ENCODE measurements at regions not wholly inside any gene's neighbourhood (a gene's known extent, or its start where the extent isn't known, plus 50 kb on each side); places are given as distances from the start of the nearest gene placed in this dataset.

GRCh38 chr1:90650401-90650800 lies 66.7 kb downstream of the BARHL2 start:
- DNase-seq (ENCODE audit: low spot score): no peak

- DNase-seq (ENCODE audit: low spot score): no peak
These were observed 76.8 kb downstream of the BARHL2 start for GRCh38 chr1:90640325-90640724.

DNA sequence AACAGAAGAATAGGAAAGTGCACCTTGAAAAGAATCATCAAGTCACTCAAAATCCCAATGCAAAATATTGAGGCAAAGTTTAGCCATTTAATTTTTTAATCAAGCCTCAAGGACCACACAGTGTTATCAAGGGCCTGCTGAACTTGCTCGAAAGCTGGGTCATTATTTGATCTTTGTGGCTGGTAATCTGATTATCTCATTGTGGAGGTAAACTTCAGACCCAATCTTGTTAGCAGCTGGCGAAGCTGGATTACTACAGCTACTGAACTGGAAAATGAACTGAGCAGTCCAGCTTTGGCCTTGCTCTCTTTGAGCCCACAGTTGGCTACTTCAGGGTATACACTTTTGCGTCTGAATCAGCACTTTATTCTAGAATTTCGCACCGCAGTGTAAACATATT lies 94.4 kb downstream of the BARHL2 start:
- no peak for DNase-seq (ENCODE audit: low spot score)

GRCh38 chr1:90621986-90622385 lies 95.1 kb downstream of the BARHL2 start:
- no peak for DNase-seq (ENCODE audit: low spot score)

- DNase-seq (ENCODE audit: low spot score): peak; percentile 38
These were observed 100.7 kb downstream of the BARHL2 start for GRCh38 chr1:90616395-90616794.

DNA sequence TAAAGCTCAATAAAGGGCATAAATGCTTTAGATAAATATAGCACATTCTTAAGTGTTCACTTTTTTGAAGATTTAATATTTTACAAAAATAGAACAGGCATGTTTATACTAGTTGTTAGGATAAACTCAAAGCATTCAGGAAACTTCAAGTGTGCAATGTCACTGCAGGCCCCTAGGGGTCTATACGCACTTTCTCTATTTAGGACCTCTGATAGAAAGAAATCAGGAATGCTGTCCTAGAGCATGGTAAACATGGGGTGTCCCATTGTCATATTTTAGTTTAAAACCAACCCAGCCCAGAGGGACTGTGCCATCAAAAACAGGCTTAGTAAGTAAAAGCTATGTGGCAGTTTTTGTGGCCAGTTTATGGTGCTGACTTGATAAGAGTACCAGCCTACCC lies 102.2 kb downstream of the BARHL2 start:
- DNase-seq (ENCODE audit: low spot score): no peak

DNA sequence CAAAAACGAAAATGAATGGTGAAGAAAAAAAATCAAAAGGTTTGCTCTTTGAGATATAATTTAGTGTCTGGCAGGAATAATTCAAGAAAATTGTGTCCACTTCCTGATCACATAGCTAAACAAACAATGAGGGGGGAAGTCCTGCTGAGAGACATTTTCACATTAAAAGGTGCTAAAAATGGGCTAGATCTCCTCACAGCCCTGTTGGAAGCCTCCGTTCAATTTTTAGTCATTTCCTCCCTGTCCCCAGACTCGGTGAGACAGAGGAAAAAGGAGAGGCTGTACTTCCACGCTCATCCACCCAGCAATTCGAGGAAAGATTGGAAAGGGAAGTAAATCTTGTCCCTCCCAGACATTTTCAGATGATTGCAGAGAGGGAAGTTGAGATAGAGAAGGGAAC lies 103.7 kb downstream of the BARHL2 start:
- DNase-seq (ENCODE audit: low spot score): no peak

GRCh38 chr1:90612033-90612432 lies 105.1 kb downstream of the BARHL2 start:
- no peak for DNase-seq (ENCODE audit: low spot score)

GRCh38 chr1:90607736-90608135 lies 109.4 kb downstream of the BARHL2 start:
- DNase-seq (ENCODE audit: low spot score): no peak

DNA sequence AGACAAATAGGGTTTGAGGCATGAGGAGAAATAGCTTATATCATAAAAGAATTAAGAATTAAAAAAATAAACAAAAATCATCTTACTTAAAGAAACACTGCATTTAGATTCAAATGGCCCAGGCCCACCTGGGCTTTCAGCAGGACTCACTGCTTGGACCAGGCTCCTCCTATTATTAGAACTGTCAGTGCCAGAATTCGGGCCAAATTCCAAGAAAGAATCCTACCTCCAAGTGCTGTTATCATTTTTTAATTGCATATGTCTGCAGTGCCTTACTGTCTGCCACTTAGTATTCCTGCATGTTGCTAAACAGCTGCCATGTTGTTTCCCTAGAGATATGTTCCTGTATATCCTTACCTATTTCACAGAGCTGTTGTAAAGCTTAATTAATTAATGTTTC lies 112.0 kb downstream of the BARHL2 start:
- no peak for DNase-seq (ENCODE audit: low spot score)

DNA sequence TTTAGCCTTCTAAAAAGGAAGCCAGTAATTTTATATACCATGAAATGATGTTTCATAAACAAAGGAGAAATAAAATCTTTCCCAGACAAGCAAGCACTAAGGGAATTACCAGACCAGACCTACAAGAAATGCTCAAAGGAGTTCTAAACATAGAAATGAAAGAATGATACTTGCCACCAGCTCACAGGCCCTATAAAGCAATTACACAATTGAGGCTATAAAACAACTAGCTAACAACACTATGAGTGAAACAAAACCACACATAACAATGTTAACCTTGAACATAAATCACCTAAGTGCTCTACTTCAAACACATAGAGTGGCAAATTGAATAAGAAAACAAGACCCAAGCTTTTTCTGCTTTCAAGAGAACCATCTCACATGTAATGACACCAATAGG lies 123.8 kb downstream of the BARHL2 start:
- no peak for DNase-seq (ENCODE audit: low spot score)

GRCh38 chr1:90591970-90592356 lies 125.1 kb downstream of the BARHL2 start:
- no peak for DNase-seq (ENCODE audit: low spot score)

DNA sequence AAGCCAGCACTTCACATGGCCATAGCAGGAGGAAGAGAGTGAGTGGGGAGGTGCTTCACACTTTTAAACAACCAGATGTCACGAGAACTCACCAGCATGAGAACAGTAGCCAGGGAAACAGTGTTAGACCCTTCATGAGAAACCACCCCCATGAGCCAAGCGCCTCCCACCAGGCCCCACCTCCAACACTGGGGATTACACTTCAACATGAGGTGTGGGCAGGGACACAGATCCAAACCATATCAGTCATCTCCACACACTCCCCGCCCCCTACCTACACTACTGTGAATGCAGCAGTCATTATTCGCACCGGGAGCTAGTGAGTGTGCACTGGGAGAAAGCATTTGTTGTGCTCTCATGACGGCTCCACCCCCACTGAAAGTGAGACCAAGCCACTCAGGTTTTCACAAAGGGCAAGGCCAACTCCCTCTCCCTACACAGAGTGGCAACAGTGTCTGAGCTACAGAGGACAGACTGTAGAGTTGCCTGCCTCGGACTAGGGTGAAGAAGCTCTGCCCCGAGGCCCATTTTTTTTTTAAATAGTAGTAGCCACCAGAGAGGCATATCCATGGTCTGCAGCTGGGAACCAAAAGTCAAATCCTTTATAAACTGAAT lies 125.6 kb downstream of the BARHL2 start:
- no peak for DNase-seq (ENCODE audit: low spot score)

DNA sequence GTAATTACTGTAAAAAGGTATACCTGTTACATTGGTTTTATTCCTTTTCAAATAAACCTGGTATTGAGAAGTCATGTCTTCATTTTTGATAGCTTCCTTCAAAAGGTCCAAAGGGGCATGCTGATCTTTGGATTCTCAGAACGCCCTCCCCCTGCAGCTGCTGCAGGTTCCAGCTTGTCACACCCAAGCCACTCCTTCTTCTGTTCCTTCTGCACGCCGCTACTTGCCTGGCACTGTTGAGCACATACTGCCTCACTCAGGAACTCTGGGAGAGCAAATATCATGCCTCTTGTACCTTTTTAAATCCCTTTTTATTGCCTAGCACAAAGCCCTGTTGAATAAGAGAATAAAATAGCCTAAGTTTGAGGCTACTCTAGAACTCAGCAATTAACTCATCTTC lies 136.9 kb downstream of the BARHL2 start:
- no peak for DNase-seq (ENCODE audit: low spot score)

DNA sequence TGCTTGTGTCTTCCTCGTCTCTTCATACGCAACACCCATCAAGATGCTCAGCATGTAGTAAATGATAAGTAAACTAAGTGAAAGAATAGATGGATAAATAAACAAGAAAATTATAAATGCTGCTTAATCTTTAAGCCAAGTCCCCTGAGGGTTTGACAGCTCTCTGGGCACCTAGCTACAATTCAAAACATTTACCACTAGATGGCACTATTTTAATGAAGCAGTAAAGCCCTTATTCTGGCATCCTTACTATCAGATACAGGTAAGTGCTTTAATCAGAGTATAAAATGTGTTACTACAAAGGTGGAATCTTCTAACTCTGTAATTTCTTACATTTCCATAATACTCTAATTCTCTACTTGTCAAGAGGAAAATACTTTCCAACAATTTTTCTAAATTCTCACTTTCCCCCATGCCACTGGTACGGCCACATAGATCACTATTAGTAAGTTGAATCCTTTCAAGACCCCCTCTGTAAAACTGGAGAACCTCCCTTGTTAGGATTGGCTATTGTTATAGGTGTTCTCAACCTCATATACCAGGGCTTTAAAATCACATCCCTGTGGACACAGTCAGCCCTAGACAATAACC lies 137.8 kb downstream of the BARHL2 start:
- peak; percentile 53 for DNase-seq (ENCODE audit: low spot score)

DNA sequence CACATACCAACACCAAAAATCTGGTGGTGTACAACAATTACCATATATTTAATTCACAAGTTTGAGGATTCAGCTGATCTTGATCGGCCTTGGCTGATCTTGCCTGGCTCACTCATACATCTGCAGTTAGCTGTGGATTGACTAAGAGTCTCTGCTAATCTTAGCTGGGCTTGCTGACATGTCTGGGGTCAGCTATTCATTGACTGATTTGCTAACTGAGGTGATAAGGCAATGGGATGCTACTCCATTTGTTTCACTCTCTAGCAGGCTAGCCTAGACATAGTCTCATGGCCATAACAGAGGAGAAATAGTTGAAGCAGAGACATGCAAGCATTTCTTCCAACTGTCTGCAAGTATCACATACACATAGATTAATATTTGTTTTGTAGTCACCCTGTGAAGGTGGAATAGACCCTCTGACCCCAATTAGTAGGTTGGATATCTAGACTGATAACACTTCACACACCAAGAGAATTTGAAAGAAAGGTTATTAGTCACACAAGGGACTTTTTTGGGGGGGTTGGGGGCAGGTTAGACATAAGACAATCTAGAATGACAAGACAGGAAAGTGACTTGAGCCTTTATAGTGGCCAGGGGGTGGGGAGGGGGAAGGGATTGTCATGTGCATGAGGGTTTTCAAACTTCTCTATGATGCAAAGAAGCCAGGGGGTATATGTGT lies 142.3 kb downstream of the BARHL2 start:
- no peak for DNase-seq (ENCODE audit: low spot score)

GRCh38 chr1:90573736-90574135 lies 143.4 kb downstream of the BARHL2 start:
- DNase-seq (ENCODE audit: low spot score): no peak

GRCh38 chr1:90572446-90572845 lies 144.7 kb downstream of the BARHL2 start:
- DNase-seq (ENCODE audit: low spot score): no peak

DNA sequence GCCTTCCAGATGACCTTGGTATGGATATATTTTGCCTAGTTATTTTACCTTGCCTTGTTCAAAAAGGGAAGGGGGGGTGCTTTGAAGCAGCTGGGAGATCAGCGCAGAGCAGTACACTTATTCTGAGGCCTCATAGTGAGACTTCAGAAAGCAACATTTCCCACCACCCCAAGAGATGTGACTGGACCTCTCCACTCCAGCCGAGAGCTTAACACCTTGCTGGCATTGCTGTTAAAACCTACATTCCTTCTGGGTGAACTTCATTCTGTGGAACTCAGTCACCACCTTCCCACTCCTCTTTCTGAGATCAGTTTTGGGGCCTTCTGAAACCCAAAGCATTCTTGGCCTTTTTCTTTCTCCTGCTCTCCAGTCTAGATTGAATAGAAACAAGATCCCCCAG lies 148.7 kb downstream of the BARHL2 start:
- no peak for DNase-seq (ENCODE audit: low spot score)

DNA sequence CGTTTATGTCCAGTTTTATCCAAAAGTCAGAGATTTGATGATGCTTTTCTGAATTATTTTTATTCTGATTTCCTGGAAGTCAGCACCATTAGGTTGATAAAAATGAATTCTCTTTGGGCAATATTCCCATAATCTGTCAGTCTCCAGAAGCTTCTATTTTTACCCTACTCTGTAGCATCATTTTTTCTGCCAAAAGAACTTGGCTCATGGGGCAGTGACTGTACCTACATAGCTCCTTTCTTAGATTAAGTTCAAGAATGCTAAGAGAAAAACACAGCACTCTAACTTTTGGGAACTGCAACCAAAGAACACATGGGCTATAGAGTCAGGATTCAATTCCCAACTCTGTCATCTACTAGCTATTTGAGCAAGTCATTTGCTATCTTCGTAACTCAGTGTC lies 152.9 kb downstream of the BARHL2 start:
- DNase-seq (ENCODE audit: low spot score): no peak

GRCh38 chr1:90562892-90563291 lies 154.2 kb downstream of the BARHL2 start:
- DNase-seq (ENCODE audit: low spot score): no peak

DNA sequence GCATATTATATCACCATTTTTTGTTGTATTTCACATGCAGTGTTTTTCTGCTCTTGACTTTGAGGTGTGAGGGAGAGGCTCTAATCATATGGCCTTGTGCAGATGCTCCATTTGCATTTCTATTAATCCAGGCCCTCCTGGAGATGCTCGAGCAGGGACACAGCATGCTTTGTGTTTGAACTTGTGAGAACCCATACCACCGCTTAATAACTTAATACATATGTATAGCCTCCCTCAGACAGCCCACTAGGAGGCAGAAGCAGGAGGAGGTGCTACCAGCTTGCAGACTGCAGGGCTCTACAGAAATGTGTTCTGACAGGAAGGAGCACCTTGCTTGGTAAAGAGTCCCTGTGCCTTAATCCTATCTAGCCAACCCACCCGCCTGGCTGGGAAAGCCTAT lies 155.2 kb downstream of the BARHL2 start:
- DNase-seq (ENCODE audit: low spot score): no peak

- DNase-seq (ENCODE audit: low spot score): no peak
These were observed 155.9 kb downstream of the BARHL2 start for GRCh38 chr1:90561103-90561783.

Data from HT-29 (cell line).